ENCODE measurements at regions not wholly inside any gene's neighbourhood (a gene's known extent, or its start where the extent isn't known, plus 50 kb on each side); places are given as distances from the start of the nearest gene placed in this dataset.

DNA sequence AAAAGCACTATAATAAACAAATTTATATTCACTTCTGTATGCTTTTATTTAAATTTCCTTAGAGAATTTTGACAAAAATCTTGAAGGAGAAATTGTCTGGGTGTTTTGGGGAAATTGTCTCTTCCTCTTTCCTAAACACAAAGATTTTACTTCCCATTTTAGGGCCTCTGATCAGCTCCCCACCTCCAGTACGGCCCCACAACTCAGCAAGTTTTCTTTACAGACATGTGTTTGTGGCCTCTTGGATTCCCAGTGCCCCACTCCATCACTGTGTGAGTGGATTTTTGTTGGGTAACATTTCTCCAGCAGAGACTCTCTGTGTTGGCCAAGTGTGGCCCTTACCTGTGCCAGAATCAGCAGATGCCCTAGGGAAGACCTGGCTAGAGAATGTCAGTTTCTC lies 182.8 kb upstream of the CDC14C start:
- TF ChIP-seq CHD2 (IDR thresholded peaks at IDR 0.05; ENCODE audit: borderline replicate concordance, low read depth, low read length) = no peak
- CTCF ChIA-PET = no interaction called here
- FAIRE-seq (no peak), DNase-seq (ENCODE audit: low read depth, low spot score) (no peak), ATAC-seq (no peak)
- POLR2A ChIA-PET = no interaction called here
- SMC1A ChIA-PET (ENCODE audit: uncharacterized antibody, unreplicated experiment) = no interaction called here
- H3K4me2 ChIP-seq (ENCODE audit: control insufficient read depth, insufficient read depth) = no peak overlapping the region
- no peak overlapping the region for H2AFZ ChIP-seq (ENCODE audit: control insufficient read depth, low read depth, low read length)
- no peaks in the 10 kb centered on the region for H4K20me1 ChIP-seq (ENCODE audit: control insufficient read depth, insufficient read depth)
- 0% methylated on average over 1 of the region's 1 CpG for WGBS (ENCODE audit: insufficient coverage, insufficient replicate concordance, low lambda C conversion rate, missing lambda C conversion rate)
- intact Hi-C loops (cut with micrococcal nuclease; ENCODE audit: unreplicated experiment) = no loop called here
- no peaks in the 10 kb centered on the region; the same call in 2 of the 3 replicates for H3K9me3 ChIP-seq (replicated peaks; ENCODE audit: control insufficient read depth, insufficient read depth, low read length)
- H3K79me2 ChIP-seq (ENCODE audit: control insufficient read depth, insufficient read depth, low read length) = no peaks in the 10 kb centered on the region
- RAD21 ChIA-PET (ENCODE audit: unreplicated experiment) = no interaction called here
- H3K27me3 ChIP-seq (replicated peaks in 1 of 2; ENCODE audit: control insufficient read depth in 2 of 2, insufficient read depth in 2 of 2, low read length in 1 of 2) = no peaks in the 10 kb centered on the region
- H3K4me1 ChIP-seq (ENCODE audit: control insufficient read depth, insufficient read depth, low read length) = no peaks in the 10 kb centered on the region
- H3K9ac ChIP-seq (ENCODE audit: control insufficient read depth, insufficient read depth, low read length) = no peak overlapping the region
- no TSS peak for BruUV-seq (replicated peaks)
- no peak overlapping the region for H3K27ac ChIP-seq (ENCODE audit: control insufficient read depth, insufficient read depth)
- no peaks in the 10 kb centered on the region for H3K36me3 ChIP-seq (ENCODE audit: control insufficient read depth in 2 of 2, insufficient read depth in 2 of 2, low read length in 1 of 2)
- no peak overlapping the region for H3K4me3 ChIP-seq
- in situ Hi-C loops (cut with MboI) = no loop called here

GRCh38 chr7:48742079-48742798 lies 182.1 kb upstream of the CDC14C start:
- CTCF ChIA-PET = no interaction called here
- no peak overlapping the region for H3K9ac ChIP-seq (ENCODE audit: control insufficient read depth, insufficient read depth, low read length)
- H2AFZ ChIP-seq (ENCODE audit: control insufficient read depth, low read depth, low read length) = no peak overlapping the region
- H3K27me3 ChIP-seq (replicated peaks in 1 of 2; ENCODE audit: control insufficient read depth in 2 of 2, insufficient read depth in 2 of 2, low read length in 1 of 2) = no peaks in the 10 kb centered on the region
- RAD21 ChIA-PET (ENCODE audit: unreplicated experiment) = no interaction called here
- FAIRE-seq = no peak
- in situ Hi-C loops (cut with MboI) (no loop called here), intact Hi-C loops (cut with micrococcal nuclease; ENCODE audit: unreplicated experiment) (no loop called here)
- ATAC-seq = no peak
- H4K20me1 ChIP-seq (ENCODE audit: control insufficient read depth, insufficient read depth) = no peaks in the 10 kb centered on the region
- no peak for DNase-seq (ENCODE audit: low read depth, low spot score)
- no peak for TF ChIP-seq STAT1 (conservative IDR thresholded peaks at IDR 0.05)
- TF ChIP-seq NRF1 (conservative IDR thresholded peaks at IDR 0.05; ENCODE audit: low read depth, low read length) = no peak
- no TSS peak for BruUV-seq (replicated peaks)
- no peaks in the 10 kb centered on the region; the same call in 2 of the 3 replicates for H3K9me3 ChIP-seq (replicated peaks; ENCODE audit: control insufficient read depth, insufficient read depth, low read length)
- SMC1A ChIA-PET (ENCODE audit: uncharacterized antibody, unreplicated experiment) = no interaction called here
- no peak overlapping the region for H3K27ac ChIP-seq (ENCODE audit: control insufficient read depth, insufficient read depth)
- no peak overlapping the region for H3K4me3 ChIP-seq
- no peaks in the 10 kb centered on the region for H3K79me2 ChIP-seq (ENCODE audit: control insufficient read depth, insufficient read depth, low read length)
- H3K4me1 ChIP-seq (ENCODE audit: control insufficient read depth, insufficient read depth, low read length) = no peaks in the 10 kb centered on the region
- H3K36me3 ChIP-seq (ENCODE audit: control insufficient read depth in 2 of 2, insufficient read depth in 2 of 2, low read length in 1 of 2) = no peaks in the 10 kb centered on the region
- POLR2A ChIA-PET = no interaction called here
- H3K4me2 ChIP-seq (ENCODE audit: control insufficient read depth, insufficient read depth) = no peak overlapping the region
- 5% methylated on average over 3 of the region's 3 CpGs for WGBS (ENCODE audit: insufficient coverage, insufficient replicate concordance, low lambda C conversion rate, missing lambda C conversion rate)
